CD14-positive monocyte (primary cell): ENCODE measurements at regions not wholly inside any gene's neighbourhood (a gene's known extent, or its start where the extent isn't known, plus 50 kb on each side); places are given as distances from the start of the nearest gene placed in this dataset.

Experiments used
- DNase-seq, 3 donors: peaks; one replicate each; pipeline ENCODE4 v3.0.0-alpha.2; 2011 to 2022
- H2AFZ ChIP-seq: 2 replicates; pipeline ENCODE4 v1.6.0; 2012; ENCODE audit warnings: mild to moderate bottlenecking, low read depth, low read length, inconsistent platforms; ENCODE audit not compliant: insufficient read depth, poor library complexity, severe bottlenecking
- H3K27ac ChIP-seq, 2 donors: 1 replicate in 1 of 2; 2 replicates in 1 of 2; pipeline ENCODE4 v1.5.1; 2012 to 2013; ENCODE audit warnings: low read length in 2 of 2, control low read depth in 1 of 2, inconsistent platforms in 1 of 2, low read depth in 1 of 2, mild to moderate bottlenecking in 1 of 2
- H3K27me3 ChIP-seq, 2 donors: one replicate each; pipeline versions ENCODE4 v1.6.0 to v1.6.1; 2011 to 2013; ENCODE audit warnings: low read length in 2 of 2; ENCODE audit not compliant: control insufficient read depth in 2 of 2, insufficient read depth in 2 of 2
- H3K36me3 ChIP-seq, 2 donors: replicated peaks in 1 of 2; 1 replicate in 1 of 2; 2 replicates in 1 of 2; pipeline versions ENCODE4 v1.5.1 to v1.6.1; 2012 to 2013; ENCODE audit warnings: low read length in 2 of 2, control low read depth in 1 of 2, inconsistent platforms in 1 of 2, mild to moderate bottlenecking in 1 of 2; ENCODE audit not compliant: insufficient read depth in 2 of 2, control insufficient read depth in 1 of 2
- H3K4me1 ChIP-seq, 2 donors: 1 replicate in 1 of 2; 2 replicates in 1 of 2; pipeline versions ENCODE4 v1.5.1 to v1.6.1; 2012 to 2013; ENCODE audit warnings: low read length in 2 of 2, control low read depth in 1 of 2, inconsistent platforms in 1 of 2, mild to moderate bottlenecking in 1 of 2, moderate library complexity in 1 of 2; ENCODE audit not compliant: insufficient read depth in 2 of 2, control insufficient read depth in 1 of 2
- H3K4me2 ChIP-seq: replicated peaks from 2 replicates; pipeline ENCODE3; 2012; ENCODE audit warnings: low read length, moderate library complexity, mild to moderate bottlenecking; ENCODE audit not compliant: poor library complexity, severe bottlenecking; ENCODE audit errors: extremely low read depth
- H3K4me3 ChIP-seq, 3 experiments: fragments of 200-600 bp in 1 of 3; sonication (generic) in 1 of 3; replicated peaks in 1 of 3; 1 replicate in 2 of 3; 2 replicates in 1 of 3; pipeline ENCODE4 v1.5.1; 2011 to 2013; ENCODE audit warnings: low read length in 3 of 3, mild to moderate bottlenecking in 3 of 3, control low read depth in 2 of 3, low read depth in 2 of 3, inconsistent platforms in 1 of 3, moderate library complexity in 1 of 3
- H3K79me2 ChIP-seq: 2 replicates; pipeline ENCODE4 v1.6.0; 2012; ENCODE audit warnings: mild to moderate bottlenecking, control low read depth, inconsistent platforms, low read length, moderate library complexity; ENCODE audit not compliant: insufficient read depth
- H3K9ac ChIP-seq: 2 replicates; pipeline ENCODE4 v1.6.0; 2017; ENCODE audit warnings: low read length, mild to moderate bottlenecking; ENCODE audit not compliant: insufficient read depth, poor library complexity, severe bottlenecking
- H3K9me3 ChIP-seq, 2 donors: replicated peaks in 1 of 2; 1 replicate in 1 of 2; 2 replicates in 1 of 2; pipeline versions ENCODE4 v1.5.1 to v1.6.1; 2012 to 2013; ENCODE audit warnings: low read length in 2 of 2, control low read depth in 1 of 2; ENCODE audit not compliant: control insufficient read depth in 1 of 2, insufficient read depth in 1 of 2
- H4K20me1 ChIP-seq: 2 replicates; pipeline ENCODE4 v1.6.0; 2012; ENCODE audit warnings: mild to moderate bottlenecking, low read length, control low read depth, moderate library complexity; ENCODE audit not compliant: insufficient read depth
- H3K27ac Mint-ChIP-seq, 7 donors: one replicate each; pipeline ENCODE4 v1.8.0; 2020; ENCODE audit warnings: mild to moderate bottlenecking in 7 of 7, mixed read lengths in 7 of 7, moderate library complexity in 6 of 7, inconsistent platforms in 2 of 7
- H3K27me3 Mint-ChIP-seq, 3 donors: one replicate each; pipeline ENCODE4 v1.8.0; 2021 to 2022; ENCODE audit warnings: low read depth in 3 of 3, mild to moderate bottlenecking in 3 of 3, mixed read lengths in 3 of 3, moderate library complexity in 3 of 3, inconsistent platforms in 1 of 3
- H3K36me3 Mint-ChIP-seq, 2 donors: one replicate each; pipeline ENCODE4 v1.8.0; 2020; ENCODE audit warnings: mixed read lengths in 2 of 2, inconsistent platforms in 1 of 2, mild to moderate bottlenecking in 1 of 2
- H3K4me1 Mint-ChIP-seq: one replicate; pipeline ENCODE4 v1.8.0; 2020; ENCODE audit warnings: mild to moderate bottlenecking, mixed read lengths
- H3K4me3 Mint-ChIP-seq, 2 donors: one replicate each; pipeline ENCODE4 v1.8.0; 2020; ENCODE audit warnings: mild to moderate bottlenecking in 2 of 2, mixed read lengths in 2 of 2, moderate library complexity in 1 of 2
- H3K9me3 Mint-ChIP-seq, 7 donors: one replicate each; pipeline ENCODE4 v1.8.0; 2020 to 2022; ENCODE audit warnings: mixed read lengths in 7 of 7, mild to moderate bottlenecking in 6 of 7, moderate library complexity in 6 of 7, inconsistent platforms in 2 of 7
- WGBS: methylation state at CpG from one replicate; pipeline ENCODE4 v1.1.5; 2013; ENCODE audit warnings: missing lambda C conversion rate; ENCODE audit not compliant: insufficient coverage; 5-methylcytosine and 5-hydroxymethylcytosine counted together
- intact Hi-C, 2 donors: fragments of 100-400 bp; cut with micrococcal nuclease; formaldehyde crosslinking; loops; one replicate each; pipeline versions ENCODE4 v1.15.0 to v1.15.1; 2023
- TF ChIP-seq, protein P1 (sequence below): fragments of 200-600 bp; IDR thresholded peaks from one replicate; pipeline ENCODE4 v1.8.0; 2022; ENCODE audit warnings: antibody characterized with exemption, mild to moderate bottlenecking

DNA sequence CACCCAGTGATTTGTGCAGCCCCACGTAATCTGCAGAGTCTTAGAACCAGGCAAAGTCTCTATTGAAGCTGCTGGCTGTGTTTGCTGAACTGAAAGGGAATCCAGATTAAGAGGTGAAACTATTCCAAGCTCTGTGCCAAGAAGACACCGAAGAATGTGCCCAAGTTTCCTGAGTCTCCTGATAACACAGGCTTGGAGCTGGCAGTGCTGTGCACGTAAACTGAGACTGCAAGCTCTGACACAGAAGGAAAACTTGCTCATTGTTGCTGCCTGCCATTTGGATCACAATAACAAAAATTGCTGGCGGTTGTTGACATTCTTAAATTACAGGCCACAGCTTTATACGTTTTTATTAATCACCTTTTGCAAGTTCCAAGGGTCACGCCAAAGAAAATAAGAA is 60.2 kb upstream of the VCX3B start:
- TF ChIP-seq, protein P1, sequence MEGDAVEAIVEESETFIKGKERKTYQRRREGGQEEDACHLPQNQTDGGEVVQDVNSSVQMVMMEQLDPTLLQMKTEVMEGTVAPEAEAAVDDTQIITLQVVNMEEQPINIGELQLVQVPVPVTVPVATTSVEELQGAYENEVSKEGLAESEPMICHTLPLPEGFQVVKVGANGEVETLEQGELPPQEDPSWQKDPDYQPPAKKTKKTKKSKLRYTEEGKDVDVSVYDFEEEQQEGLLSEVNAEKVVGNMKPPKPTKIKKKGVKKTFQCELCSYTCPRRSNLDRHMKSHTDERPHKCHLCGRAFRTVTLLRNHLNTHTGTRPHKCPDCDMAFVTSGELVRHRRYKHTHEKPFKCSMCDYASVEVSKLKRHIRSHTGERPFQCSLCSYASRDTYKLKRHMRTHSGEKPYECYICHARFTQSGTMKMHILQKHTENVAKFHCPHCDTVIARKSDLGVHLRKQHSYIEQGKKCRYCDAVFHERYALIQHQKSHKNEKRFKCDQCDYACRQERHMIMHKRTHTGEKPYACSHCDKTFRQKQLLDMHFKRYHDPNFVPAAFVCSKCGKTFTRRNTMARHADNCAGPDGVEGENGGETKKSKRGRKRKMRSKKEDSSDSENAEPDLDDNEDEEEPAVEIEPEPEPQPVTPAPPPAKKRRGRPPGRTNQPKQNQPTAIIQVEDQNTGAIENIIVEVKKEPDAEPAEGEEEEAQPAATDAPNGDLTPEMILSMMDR: no peak
- Histone ChIP-seq H2AFZ (no peak overlapping the region), H3K9ac (no peak overlapping the region), H3K4me1 (no peaks in the 10 kb centered on the region), H3K36me3 (no peaks in the 10 kb centered on the region), H3K27ac (no peak overlapping the region), H4K20me1 (no peaks in the 10 kb centered on the region), H3K9me3 (no peaks in the 10 kb centered on the region), H3K79me2 (no peaks in the 10 kb centered on the region), H3K27me3 (no peaks in the 10 kb centered on the region), H3K4me2 (no peak overlapping the region), H3K4me3 (no peak overlapping the region)
- no peak overlapping the region for H3K4me3 Mint-ChIP-seq
- peaks cover 0 to 11% (median 2%) of the 10 kb centered on the region in 7 donors for H3K9me3 Mint-ChIP-seq
- no peaks in the 10 kb centered on the region for H3K4me1 Mint-ChIP-seq
- H3K27me3 Mint-ChIP-seq: peaks cover 0 to 2% (median 0%) of the 10 kb centered on the region in 3 donors
- H3K36me3 Mint-ChIP-seq: no peaks in the 10 kb centered on the region
- H3K27ac Mint-ChIP-seq: no peak overlapping the region
- DNase-seq: no peak
- intact Hi-C loops: no loop called here
- WGBS: 92% methylated on average over 2 of the region's 6 CpGs

- peaks cover 0 to 11% (median 2%) of the 10 kb centered on the region in 7 donors for H3K9me3 Mint-ChIP-seq
- WGBS: no CpG with 5 or more reads among the region's 2 CpGs
Measured at GRCh38 chrX:8404926-8405325, 59.7 kb upstream of the VCX3B start.

More at GRCh38 chrX:8404926-8405325, 59.7 kb upstream of the VCX3B start:
- no peak overlapping the region for H3K9ac ChIP-seq
- H3K36me3 ChIP-seq: no peaks in the 10 kb centered on the region
- no peak overlapping the region for H2AFZ ChIP-seq
- Mint-ChIP-seq H3K27ac (no peak overlapping the region), H3K36me3 (no peaks in the 10 kb centered on the region), H3K27me3 (peaks cover 0 to 2% (median 0%) of the 10 kb centered on the region in 3 donors), H3K4me3 (no peak overlapping the region), H3K4me1 (no peaks in the 10 kb centered on the region)
- intact Hi-C loops: no loop called here
- H3K79me2 ChIP-seq: no peaks in the 10 kb centered on the region
- H4K20me1 ChIP-seq: no peaks in the 10 kb centered on the region
- H3K4me2 ChIP-seq: no peak overlapping the region
- no peak overlapping the region for H3K27ac ChIP-seq
- no peak overlapping the region for H3K4me3 ChIP-seq
- no peaks in the 10 kb centered on the region for H3K27me3 ChIP-seq
- no peaks in the 10 kb centered on the region for H3K9me3 ChIP-seq
- TF ChIP-seq, protein P1: no peak
- H3K4me1 ChIP-seq: no peaks in the 10 kb centered on the region
- no peak for DNase-seq
